SK-N-SH (cell line): ENCODE measurements at regions not wholly inside any gene's neighbourhood (a gene's known extent, or its start where the extent isn't known, plus 50 kb on each side); places are given as distances from the start of the nearest gene placed in this dataset.

Experiments
- CTCF ChIA-PET: fragments of 300-600, 350-600 bp; formaldehyde crosslinking; extraction: SDS; loops from one replicate; lab custom pipeline; 2021; lab: Yijun Ruan, JAX
- POLR2A ChIA-PET: fragments of 350-600 bp; sonication (Branson Sonifier 250); formaldehyde crosslinking; extraction: SDS; loops from one replicate; lab custom pipeline; 2020; ENCODE audit warnings: antibody characterized with exemption, inconsistent platforms; lab: Yijun Ruan, JAX
- DNase-seq: peaks from one replicate; pipeline ENCODE4 v3.0.0; 2012
- H2AFZ ChIP-seq: fragments of 200-600 bp; sonication (generic); 2 replicates; pipeline ENCODE4 v1.8.1; 2016; ENCODE audit warnings: antibody characterized with exemption, mild to moderate bottlenecking, low read depth
- H3F3A ChIP-seq: fragments of 200-600 bp; sonication (generic); replicated peaks from 2 replicates; pipeline ENCODE3; 2016; ENCODE audit warnings: antibody characterized with exemption, mild to moderate bottlenecking; ENCODE audit not compliant: insufficient read depth
- H3K27ac ChIP-seq, 2 experiments: fragments of 200-500 bp in 1 of 2; fragments of 200-600 bp in 1 of 2; sonication (Bioruptor generic) in 1 of 2; sonication (generic), shearing (Covaris generic) in 1 of 2; 2 replicates each; pipeline versions ENCODE4 v1.5.1 to v1.6.1; 2014 to 2016; ENCODE audit warnings: low read depth in 2 of 2, inconsistent platforms in 1 of 2, low read length in 1 of 2, mild to moderate bottlenecking in 1 of 2, mixed read lengths in 1 of 2
- H3K27me3 ChIP-seq: fragments of 200-600 bp; sonication (generic), shearing (Covaris generic); 2 replicates; pipeline ENCODE4 v1.6.1; 2016; ENCODE audit warnings: mixed run types; ENCODE audit not compliant: insufficient read depth
- H3K36me3 ChIP-seq, 2 experiments: fragments of 200-500 bp in 1 of 2; fragments of 200-600 bp in 1 of 2; sonication (Bioruptor generic) in 1 of 2; sonication (generic) in 1 of 2; replicated peaks in 1 of 2; 2 replicates each; pipeline versions ENCODE3 to v1.5.1; 2014 to 2016; ENCODE audit warnings: low read length in 1 of 2, mild to moderate bottlenecking in 1 of 2; ENCODE audit not compliant: insufficient read depth in 2 of 2, control insufficient read depth in 1 of 2
- H3K4me1 ChIP-seq, 2 experiments: fragments of 200-500 bp in 1 of 2; fragments of 200-600 bp in 1 of 2; sonication (Bioruptor generic) in 1 of 2; sonication (generic), shearing (Covaris generic) in 1 of 2; 2 replicates each; pipeline versions ENCODE4 v1.5.1 to v1.6.1; 2014 to 2016; ENCODE audit warnings: low read depth in 1 of 2, low read length in 1 of 2, mixed run types in 1 of 2; ENCODE audit not compliant: insufficient read depth in 2 of 2, control insufficient read depth in 1 of 2
- H3K4me2 ChIP-seq: fragments of 200-600 bp; sonication (generic), shearing (Covaris generic); 2 replicates; pipeline ENCODE4 v1.6.1; 2017; ENCODE audit warnings: mixed run types
- H3K4me3 ChIP-seq, 2 experiments: fragments of 200-500 bp in 1 of 2; fragments of 200-600 bp in 1 of 2; sonication (Bioruptor generic) in 1 of 2; sonication (generic), shearing (Covaris generic) in 1 of 2; 2 replicates each; pipeline versions ENCODE4 v1.5.1 to v1.8.1; 2014 to 2016; ENCODE audit warnings: low read depth in 2 of 2, inconsistent platforms in 1 of 2, low read length in 1 of 2, mild to moderate bottlenecking in 1 of 2, mixed read lengths in 1 of 2, moderate library complexity in 1 of 2
- H3K79me2 ChIP-seq: fragments of 200-600 bp; sonication (generic); 2 replicates; pipeline ENCODE4 v1.8.1; 2017; ENCODE audit warnings: mild to moderate bottlenecking; ENCODE audit not compliant: insufficient read depth
- H3K9ac ChIP-seq: fragments of 200-600 bp; sonication (generic); 2 replicates; pipeline ENCODE4 v1.6.1; 2017; ENCODE audit warnings: mixed run types
- H3K9me2 ChIP-seq: fragments of 200-600 bp; sonication (generic); 2 replicates; pipeline ENCODE4 v1.6.1; 2017; ENCODE audit warnings: mixed run types
- H3K9me3 ChIP-seq: fragments of 200-600 bp; sonication (generic); 2 replicates; pipeline ENCODE4 v1.6.1; 2017; ENCODE audit warnings: mixed run types, mild to moderate bottlenecking, moderate library complexity
- H4K20me1 ChIP-seq: fragments of 200-600 bp; sonication (generic); 2 replicates; pipeline ENCODE4 v1.6.1; 2017; ENCODE audit warnings: mild to moderate bottlenecking, mixed run types; ENCODE audit not compliant: insufficient read depth
- CTCF ChIP-seq: fragments of 200-600 bp; sonication (generic); IDR thresholded peaks from 2 replicates; pipeline ENCODE4 v1.6.1; 2017; ENCODE audit warnings: antibody characterized with exemption, mild to moderate bottlenecking, moderate library complexity
- EP300 ChIP-seq, 2 experiments: IDR thresholded peaks; 2 replicates each; pipeline versions ENCODE4 v1.4.0 to v1.6.1; 2012; ENCODE audit warnings: borderline replicate concordance in 1 of 2, low read depth in 1 of 2, low read length in 1 of 2
- EZH2phosphoT487 ChIP-seq: fragments of 200-600 bp; sonication (generic); IDR thresholded peaks from 2 replicates; pipeline ENCODE4 v1.6.1; 2017; ENCODE audit warnings: low read depth, mixed run types, mild to moderate bottlenecking, antibody characterized with exemption, moderate library complexity, borderline replicate concordance
- FOSL2 ChIP-seq: IDR thresholded peaks from 2 replicates; pipeline ENCODE4 v1.4.0; 2012; ENCODE audit warnings: low read depth, mild to moderate bottlenecking, moderate library complexity, borderline replicate concordance
- FOXJ3 ChIP-seq: sonication (generic); formaldehyde crosslinking; IDR thresholded peaks from 2 replicates; pipeline ENCODE4 v1.5.1; 2020; ENCODE audit warnings: mild to moderate bottlenecking, missing genetic modification reagents
- GABPA ChIP-seq: IDR thresholded peaks from 2 replicates; pipeline ENCODE4 v1.4.0; 2012; ENCODE audit warnings: low read depth, mild to moderate bottlenecking
- JUND ChIP-seq: IDR thresholded peaks from 2 replicates; pipeline ENCODE4 v1.4.0; 2012
- MAX ChIP-seq: IDR thresholded peaks from 2 replicates; pipeline ENCODE4 v1.4.0; 2012; ENCODE audit warnings: low read depth
- MXI1 ChIP-seq: IDR thresholded peaks from 2 replicates; pipeline ENCODE4 v1.6.1; 2012; ENCODE audit warnings: mild to moderate bottlenecking, low read depth, low read length, improper control_type of control experiment
- NFIC ChIP-seq: IDR thresholded peaks from 2 replicates; pipeline ENCODE4 v1.4.0; 2012; ENCODE audit warnings: borderline replicate concordance
- NRF1 ChIP-seq: IDR thresholded peaks from 2 replicates; pipeline ENCODE4 v1.6.1; 2012; ENCODE audit warnings: low read depth, mild to moderate bottlenecking, low read length
- PBX3 ChIP-seq: IDR thresholded peaks from 2 replicates; pipeline ENCODE4; 2012
- POLR2AphosphoS5 ChIP-seq: IDR thresholded peaks from 2 replicates; pipeline ENCODE4 v1.6.1; 2012; ENCODE audit warnings: low read depth, low read length
- RCOR1 ChIP-seq: fragments of 150-350 bp; IDR thresholded peaks from 2 replicates; pipeline ENCODE4 v1.6.1; 2017; ENCODE audit warnings: antibody characterized with exemption, low read length
- RFX5 ChIP-seq: IDR thresholded peaks from 2 replicates; pipeline ENCODE4 v1.6.1; 2012; ENCODE audit warnings: mild to moderate bottlenecking, improper control_type of control experiment, low read length
- RXRA ChIP-seq: IDR thresholded peaks from 2 replicates; pipeline ENCODE4 v1.4.0; 2012; ENCODE audit warnings: low read depth, mild to moderate bottlenecking, borderline replicate concordance
- SIN3A ChIP-seq: IDR thresholded peaks from 2 replicates; pipeline ENCODE4 v1.6.1; 2012; ENCODE audit warnings: low read depth, mild to moderate bottlenecking, low read length, moderate library complexity, borderline replicate concordance
- TAF1 ChIP-seq: IDR thresholded peaks from 2 replicates; pipeline ENCODE4 v1.6.1; 2012; ENCODE audit warnings: low read depth, mild to moderate bottlenecking, low read length, moderate library complexity, borderline replicate concordance
- TCF12 ChIP-seq: IDR thresholded peaks from 2 replicates; pipeline ENCODE4 v1.4.0; 2012
- TEAD4 ChIP-seq: IDR thresholded peaks from 2 replicates; pipeline ENCODE4 v1.4.0; 2012; ENCODE audit warnings: mild to moderate bottlenecking, borderline replicate concordance; ENCODE audit not compliant: insufficient read depth
- USF1 ChIP-seq: IDR thresholded peaks from 2 replicates; pipeline ENCODE4 v1.4.0; 2012; ENCODE audit warnings: low read depth, borderline replicate concordance
- YY1 ChIP-seq: IDR thresholded peaks from 2 replicates; pipeline ENCODE4 v1.4.0; 2012; ENCODE audit warnings: low read depth, mild to moderate bottlenecking
- WGBS: methylation state at CpG from one replicate; pipeline ENCODE4 v1.1.6; 2017; ENCODE audit warnings: low lambda C conversion rate; 5-methylcytosine and 5-hydroxymethylcytosine counted together

GRCh38 chr11:87849216-87849615, 326.0 kb downstream of the RAB38 start:
- Histone ChIP-seq H3F3A (no peaks in the 10 kb centered on the region), H4K20me1 (no peaks in the 10 kb centered on the region)
- 10% methylated on average over 2 of the region's 2 CpGs for WGBS

GRCh38 chr11:87840786-87841185, 334.5 kb downstream of the RAB38 start:
- H3K4me1 ChIP-seq, result no peaks in the 10 kb centered on the region
- no peak overlapping the region for H2AFZ ChIP-seq
- H3K9me2 ChIP-seq, result no peaks in the 10 kb centered on the region
- no peaks in the 10 kb centered on the region for H3F3A ChIP-seq
- H3K36me3 ChIP-seq, result no peaks in the 10 kb centered on the region
- ChIA-PET CTCF (interaction anchor here (1.2 kb wide), 1 partner anchor 15 kb away, joined by 3 read pairs; no protein-coding TSS in a partner anchor), POLR2A (no interaction called here)
- no peak for DNase-seq
- H3K4me3 ChIP-seq, result no peak overlapping the region
- H3K27ac ChIP-seq, result no peak overlapping the region
- no peak overlapping the region for H3K9ac ChIP-seq
- no peak overlapping the region for H3K4me2 ChIP-seq
- no peak for TF ChIP-seq TEAD4
- TF ChIP-seq YY1, result no peak
- no peak for TF ChIP-seq NFIC
- TF ChIP-seq RXRA, result no peak
- no peak for TF ChIP-seq EZH2phosphoT487
- TF ChIP-seq RFX5, result no peak
- no peak for TF ChIP-seq RCOR1
- no peaks in the 10 kb centered on the region for H3K9me3 ChIP-seq
- H3K79me2 ChIP-seq, result no peaks in the 10 kb centered on the region
- H4K20me1 ChIP-seq, result no peaks in the 10 kb centered on the region
- no peaks in the 10 kb centered on the region for H3K27me3 ChIP-seq
- 0% methylated on average over 1 of the region's 1 CpG for WGBS

More at GRCh38 chr11:87849216-87849615, 326.0 kb downstream of the RAB38 start:
- Histone ChIP-seq H3K36me3 (no peaks in the 10 kb centered on the region), H3K4me1 (no peaks in the 10 kb centered on the region), H3K4me2 (no peak overlapping the region), H3K4me3 (no peak overlapping the region), H3K9me2 (no peaks in the 10 kb centered on the region), H3K27ac (no peak overlapping the region), H3K9ac (no peak overlapping the region), H2AFZ (no peak overlapping the region), H3K79me2 (no peaks in the 10 kb centered on the region), H3K27me3 (no peaks in the 10 kb centered on the region), H3K9me3 (no peaks in the 10 kb centered on the region)
- POLR2A ChIA-PET, result no interaction called here
- CTCF ChIA-PET, result no interaction called here
- no peak for TF ChIP-seq CTCF
- TF ChIP-seq TCF12, result no peak
- no peak for TF ChIP-seq EZH2phosphoT487
- no peak for TF ChIP-seq TAF1
- DNase-seq, result no peak

- no peak overlapping the region for H3K4me3 ChIP-seq
- no peaks in the 10 kb centered on the region for H3K9me2 ChIP-seq
- ChIA-PET POLR2A (no interaction called here), CTCF (no interaction called here)
- no peak for DNase-seq
- H3F3A ChIP-seq, result no peaks in the 10 kb centered on the region
- no peak overlapping the region for H3K9ac ChIP-seq
- no peak overlapping the region for H2AFZ ChIP-seq
- H3K4me1 ChIP-seq, result no peaks in the 10 kb centered on the region
- H3K27me3 ChIP-seq, result no peaks in the 10 kb centered on the region
- H4K20me1 ChIP-seq, result no peaks in the 10 kb centered on the region
- 16% methylated on average over 5 of the region's 5 CpGs for WGBS
- H3K36me3 ChIP-seq, result no peaks in the 10 kb centered on the region
- no peaks in the 10 kb centered on the region for H3K9me3 ChIP-seq
- no peak overlapping the region for H3K27ac ChIP-seq
- H3K4me2 ChIP-seq, result no peak overlapping the region
- no peaks in the 10 kb centered on the region for H3K79me2 ChIP-seq
- TF ChIP-seq TAF1, result no peak
- TF ChIP-seq FOSL2, result no peak
- TF ChIP-seq MXI1, result no peak
- no peak for TF ChIP-seq TCF12
- no peak for TF ChIP-seq USF1
- TF ChIP-seq PBX3, result no peak
- TF ChIP-seq EP300 (IDR thresholded peaks at IDR 0.05; ENCODE audit: borderline replicate concordance in 1 of 2, low read depth in 1 of 2, low read length in 1 of 2), result no peak
- TF ChIP-seq RCOR1, result no peak
- no peak for TF ChIP-seq NRF1
- no peak for TF ChIP-seq SIN3A
- no peak for TF ChIP-seq MAX
- no peak for TF ChIP-seq EZH2phosphoT487
- TF ChIP-seq POLR2AphosphoS5, result no peak
- TF ChIP-seq JUND, result no peak
- TF ChIP-seq FOXJ3, result no peak
- TF ChIP-seq GABPA, result no peak
Measured at GRCh38 chr11:87832211-87832610, 343.0 kb downstream of the RAB38 start.
